Astrocyte of the hippocampus (primary cell): ENCODE measurements at regions not wholly inside any gene's neighbourhood (a gene's known extent, or its start where the extent isn't known, plus 50 kb on each side); places are given as distances from the start of the nearest gene placed in this dataset.

Experiments used
- DNase-seq: peaks from one replicate; pipeline ENCODE4 v3.0.0; 2011; ENCODE audit warnings: low read depth, low spot score

DNA sequence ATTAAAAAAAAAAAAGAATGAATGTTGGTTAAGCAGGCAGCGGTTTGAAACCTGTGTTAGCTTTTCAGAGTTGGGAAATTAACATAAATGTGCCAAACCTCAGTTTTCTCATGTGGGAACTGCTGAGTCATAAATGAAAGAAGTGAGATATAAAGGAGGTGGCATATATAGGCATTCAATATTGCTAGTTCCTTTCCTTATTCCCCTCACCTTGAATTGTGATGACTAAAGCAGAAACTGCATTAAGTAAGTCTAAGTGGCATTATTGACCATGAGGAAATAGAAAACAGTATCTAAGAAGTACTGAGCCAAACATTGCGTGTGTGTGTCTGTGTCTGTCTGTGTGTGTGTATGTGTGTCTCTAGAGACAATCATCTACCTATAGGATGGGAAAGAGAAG is 691.2 kb downstream of the TLR4 start:
- DNase-seq = peak; percentile 66

DNA sequence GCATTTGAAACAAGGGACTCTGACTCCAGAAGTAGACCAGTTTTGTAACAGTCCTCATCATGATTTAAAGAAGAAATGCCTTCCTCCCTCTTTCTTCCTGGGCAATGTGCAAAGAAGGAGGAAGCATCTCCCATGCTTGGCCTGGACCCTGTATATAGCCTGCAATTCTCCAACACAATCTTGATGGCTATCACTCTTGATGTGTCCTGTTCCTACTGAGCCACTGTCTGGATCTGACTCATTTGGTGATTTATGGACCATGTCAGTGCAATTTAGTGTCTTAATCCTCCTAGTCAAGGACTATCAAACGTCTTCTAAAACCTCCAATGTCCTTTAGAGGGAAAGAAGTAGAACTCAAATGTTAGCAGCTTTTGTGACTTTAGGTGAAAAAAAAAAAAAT is 697.3 kb downstream of the TLR4 start:
- no peak for DNase-seq

DNA sequence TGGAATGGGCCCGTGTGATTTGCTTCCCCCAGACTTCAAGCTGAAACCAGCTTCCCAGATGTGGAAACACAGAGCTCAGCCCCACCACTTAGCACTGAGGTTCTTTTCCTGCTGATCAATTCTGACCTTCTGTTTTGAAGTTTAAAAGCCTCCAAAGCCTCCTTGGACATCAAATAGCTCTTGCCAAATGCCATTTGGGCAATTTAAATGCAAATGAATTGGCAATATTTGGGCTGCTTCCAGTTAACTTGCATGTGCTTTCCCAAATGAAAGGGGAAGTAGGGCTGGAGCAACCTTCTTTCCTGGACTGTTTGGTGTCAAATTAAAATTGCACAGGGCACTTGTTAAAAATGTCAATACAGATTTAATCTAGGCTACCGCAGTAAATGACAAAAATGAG is 710.5 kb downstream of the TLR4 start:
- no peak for DNase-seq

DNA sequence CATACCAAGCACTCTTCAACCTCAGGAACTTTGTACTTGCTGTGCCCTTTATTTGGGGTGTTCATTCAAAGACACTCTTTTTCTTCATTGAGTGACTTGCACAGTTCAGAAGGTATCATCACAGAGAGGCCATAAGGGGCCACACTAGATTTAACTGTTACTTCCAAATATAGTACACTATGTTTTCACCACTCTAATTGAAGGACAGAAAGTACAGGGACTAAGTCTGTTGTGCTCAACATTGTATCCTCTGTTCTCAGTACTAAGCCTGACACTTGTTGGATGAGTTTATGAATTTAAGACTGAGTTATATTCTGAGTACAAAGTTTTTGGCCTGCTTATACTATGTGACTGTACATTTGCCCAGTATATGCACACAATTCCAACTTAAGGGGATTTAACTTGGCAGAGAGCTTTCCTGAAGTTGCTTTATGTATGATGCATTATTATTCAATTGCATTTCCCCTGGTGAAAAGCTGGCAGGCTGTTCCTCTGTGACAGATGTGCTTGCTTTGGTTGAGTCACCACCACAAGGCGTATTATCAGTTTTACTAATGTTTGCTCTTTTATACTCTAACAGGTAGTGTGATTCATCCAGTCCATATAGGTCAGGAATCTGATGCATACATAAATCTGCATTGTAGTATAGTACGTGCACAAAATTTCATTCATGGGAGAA is 714.8 kb downstream of the TLR4 start:
- peak; percentile 37 for DNase-seq

DNA sequence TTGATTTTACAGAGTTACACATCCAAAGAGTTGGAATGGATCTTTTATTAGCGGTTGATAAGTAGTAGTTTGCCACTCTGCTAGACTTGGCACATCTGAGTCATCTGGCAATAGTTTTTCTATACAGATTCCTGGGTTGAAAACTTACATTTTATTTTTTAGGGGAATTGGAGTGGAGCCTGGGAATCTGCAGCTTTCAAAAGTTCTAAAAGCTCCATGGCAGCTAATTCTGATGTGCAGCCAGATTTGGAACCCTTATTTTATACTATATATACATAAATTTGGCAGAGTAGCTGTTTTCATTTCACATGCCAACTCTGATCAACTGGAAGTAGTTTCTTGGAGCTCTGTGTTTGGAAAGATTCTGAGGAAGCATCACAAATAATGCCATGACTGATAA is 715.5 kb downstream of the TLR4 start:
- no peak for DNase-seq

DNA sequence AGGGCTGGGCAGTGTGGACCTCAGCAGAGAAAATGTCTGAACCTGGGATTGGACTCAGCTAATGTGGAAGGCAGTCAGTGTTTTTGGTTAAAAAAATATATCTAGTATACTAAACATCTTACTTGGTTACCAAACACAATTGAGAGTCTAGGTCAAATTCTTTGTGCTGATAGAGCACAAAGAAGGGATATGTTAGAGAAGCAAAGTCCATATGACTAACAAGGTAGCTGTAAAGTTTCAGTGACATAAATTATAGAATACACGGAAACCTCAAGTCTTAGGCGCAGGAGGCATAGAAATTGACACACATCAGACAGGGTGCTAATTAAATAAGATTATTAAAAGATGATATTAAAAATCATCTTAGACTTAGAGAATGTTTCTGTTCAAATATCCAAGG is 718.3 kb downstream of the TLR4 start:
- DNase-seq = no peak

DNA sequence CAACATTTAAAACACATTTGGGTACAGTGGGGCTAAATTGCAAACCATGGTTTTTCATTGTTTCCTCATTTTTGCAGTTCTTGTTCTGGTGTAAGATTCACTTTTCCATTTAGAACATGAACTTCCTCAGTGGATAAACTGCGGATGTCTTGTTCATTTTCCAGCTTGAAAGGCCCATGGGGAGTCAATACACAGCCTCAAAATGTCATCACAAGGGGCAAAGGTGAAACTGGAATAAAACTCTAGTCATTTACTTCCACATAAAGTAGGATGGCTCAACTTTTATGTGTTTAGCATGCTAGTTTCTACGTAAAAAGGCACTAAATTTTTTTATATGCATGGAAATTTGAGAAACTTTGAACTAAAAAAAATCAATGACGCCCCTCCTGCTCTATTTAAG is 718.8 kb downstream of the TLR4 start:
- no peak for DNase-seq

DNA sequence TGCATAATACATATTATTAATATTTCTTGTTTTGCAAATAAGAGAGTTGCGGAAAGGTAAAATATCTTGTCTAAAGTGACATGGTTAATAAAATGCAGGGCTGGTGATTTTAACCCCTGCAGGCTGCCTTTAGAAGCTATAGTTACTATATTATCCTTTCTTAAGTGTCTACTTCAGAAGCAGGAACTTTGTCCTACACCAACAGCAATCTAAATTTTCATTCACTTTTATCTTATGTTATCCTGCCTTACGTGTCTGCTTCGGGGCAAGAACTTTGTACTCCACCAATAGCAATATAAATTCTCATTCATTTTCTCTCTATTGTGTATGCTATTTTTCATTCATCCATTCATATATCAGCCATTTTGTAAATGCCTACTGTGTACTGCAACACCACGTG is 719.5 kb downstream of the TLR4 start:
- DNase-seq = no peak

DNA sequence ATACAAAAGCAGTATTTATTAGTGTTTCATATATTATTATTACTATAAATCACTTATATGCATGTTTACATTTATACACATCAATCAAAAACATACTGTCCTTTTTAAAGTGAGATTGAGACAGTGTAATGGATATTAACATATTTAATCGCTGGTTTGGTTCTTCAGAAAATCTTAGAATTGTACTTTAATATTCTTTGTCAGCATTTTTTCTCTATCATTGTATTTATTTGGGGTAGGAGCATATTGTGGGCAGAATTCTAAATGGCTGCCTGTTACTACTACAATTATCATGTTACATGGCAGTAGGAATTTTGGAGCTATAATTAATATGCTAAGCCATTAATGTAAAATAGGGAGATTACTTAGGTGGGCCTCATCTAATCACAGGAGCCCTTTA is 722.6 kb downstream of the TLR4 start:
- no peak for DNase-seq

DNA sequence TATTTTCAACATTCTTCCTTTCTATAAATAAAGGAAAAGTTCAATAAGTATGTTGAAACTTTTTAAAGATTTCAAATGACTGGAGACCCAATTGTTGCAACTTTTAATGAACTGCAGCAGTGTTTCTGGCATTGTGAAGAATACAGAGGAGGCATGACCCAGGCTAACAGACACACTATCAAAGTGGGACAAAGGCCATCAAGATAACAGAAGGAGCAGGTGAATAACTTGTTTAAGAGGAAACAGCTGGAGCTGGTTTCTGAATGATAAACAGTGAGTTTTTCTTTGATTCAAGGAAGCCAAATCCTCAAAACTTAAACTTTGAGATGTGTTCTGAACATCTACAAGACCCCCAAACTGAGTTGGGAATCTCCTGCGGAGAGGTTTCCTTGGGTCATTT is 734.6 kb downstream of the TLR4 start:
- DNase-seq = no peak

DNA sequence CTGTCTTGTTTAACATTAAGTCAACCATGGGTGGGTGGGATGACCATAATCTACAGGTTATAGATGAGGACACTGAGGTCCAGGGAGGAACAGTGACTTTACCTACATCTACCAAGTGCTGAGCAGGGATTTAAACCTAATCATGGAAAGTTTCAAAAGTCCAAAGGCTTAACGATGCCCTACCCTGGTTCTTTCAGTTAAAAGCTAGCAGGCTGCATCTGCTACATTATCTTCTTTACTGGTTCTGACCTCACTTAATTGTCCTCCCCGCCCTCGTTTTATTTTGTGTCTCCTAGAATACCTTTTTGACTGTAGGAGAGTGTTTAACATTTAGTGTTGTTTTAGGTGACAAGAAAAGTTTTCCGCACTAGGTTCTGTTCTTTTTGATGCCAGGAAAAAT is 735.2 kb downstream of the TLR4 start:
- DNase-seq = no peak

DNA sequence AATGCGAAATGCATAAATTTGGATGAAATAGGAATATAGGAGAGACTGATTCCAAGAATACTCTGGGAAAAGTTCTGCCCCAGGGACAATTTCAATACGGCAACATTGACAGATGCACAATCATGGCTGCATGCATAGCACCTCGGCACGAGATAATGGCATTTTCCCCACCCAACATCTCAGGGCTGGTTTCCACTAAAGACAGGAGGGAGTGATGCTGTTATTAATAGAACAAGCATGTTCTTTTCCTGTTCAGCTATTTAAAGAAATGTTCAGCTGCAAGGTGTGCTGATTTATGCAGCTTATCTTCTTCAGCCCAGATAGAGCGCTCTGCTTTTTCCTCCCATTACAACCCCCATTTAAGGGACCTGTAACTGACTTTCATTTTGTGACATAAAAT is 740.2 kb downstream of the TLR4 start:
- no peak for DNase-seq

DNA sequence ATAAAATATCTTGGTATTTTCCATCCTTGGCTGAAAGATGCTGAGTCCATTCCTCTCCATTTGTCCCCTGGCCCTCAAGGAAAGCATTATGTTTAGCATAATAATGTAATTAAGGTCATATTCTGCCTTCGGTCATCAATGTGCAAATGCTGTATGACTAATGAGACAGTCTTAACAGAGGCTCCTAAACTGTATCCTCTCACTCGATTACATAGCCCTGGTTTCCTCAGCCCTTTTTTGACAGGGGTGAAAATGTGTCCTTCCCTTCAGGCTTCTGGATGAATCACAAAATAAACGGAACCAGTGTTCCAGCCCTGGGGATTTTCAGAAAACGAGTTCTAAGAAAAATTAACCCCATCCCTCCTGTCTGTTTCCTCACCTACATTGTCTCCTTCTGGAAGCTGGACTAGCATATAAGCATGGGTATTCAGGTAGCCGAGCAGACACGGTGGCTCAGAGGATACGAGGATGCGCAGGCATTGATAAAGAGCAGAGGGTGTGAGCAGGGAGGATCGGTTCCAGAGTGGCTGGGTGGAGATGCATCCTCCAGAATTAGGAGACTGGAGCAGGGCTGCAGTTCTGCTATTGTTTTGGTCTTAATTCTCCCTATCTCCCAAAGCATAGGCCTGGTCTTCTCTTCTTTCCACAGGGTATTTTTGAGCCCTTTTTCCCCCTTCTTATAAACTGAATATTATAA is 742.9 kb downstream of the TLR4 start:
- no peak for DNase-seq

DNA sequence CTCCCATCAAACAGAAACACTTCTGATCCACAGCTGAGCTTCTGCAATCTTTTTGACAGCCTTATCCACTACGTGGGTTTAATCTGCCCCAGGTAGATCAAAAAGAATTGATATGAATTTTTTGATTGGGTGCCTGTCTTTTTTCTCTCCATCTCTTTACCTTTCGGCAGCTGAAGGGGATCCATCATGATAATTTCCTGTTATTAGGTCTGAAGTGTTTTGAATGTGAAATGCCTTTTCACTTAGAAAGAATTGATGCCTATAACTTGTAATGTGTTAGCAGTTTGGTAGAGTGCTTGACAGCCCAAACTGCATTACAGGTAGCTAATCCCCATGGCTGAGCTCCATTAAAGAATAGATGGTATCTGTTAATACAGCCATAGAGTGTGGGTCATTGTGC is 745.4 kb downstream of the TLR4 start:
- no peak for DNase-seq

DNA sequence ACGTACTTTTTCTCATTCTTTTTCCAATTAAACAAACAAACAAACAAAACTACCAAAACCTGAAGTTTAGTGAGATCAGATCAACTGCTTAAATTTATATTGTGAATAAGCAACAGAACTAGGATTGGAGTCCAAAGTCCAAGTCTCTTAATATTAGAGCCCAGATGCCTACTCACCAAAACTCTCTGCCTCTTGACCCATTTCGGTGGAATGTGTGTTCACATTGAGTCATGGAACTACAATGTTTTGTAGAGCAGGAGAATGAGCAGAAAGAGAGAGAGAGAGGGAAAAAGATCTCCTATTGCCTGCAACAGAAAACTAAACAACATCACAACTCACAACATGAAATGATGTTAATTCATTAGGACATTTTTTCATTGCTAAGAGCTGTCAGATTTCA is 751.1 kb downstream of the TLR4 start:
- no peak for DNase-seq

DNA sequence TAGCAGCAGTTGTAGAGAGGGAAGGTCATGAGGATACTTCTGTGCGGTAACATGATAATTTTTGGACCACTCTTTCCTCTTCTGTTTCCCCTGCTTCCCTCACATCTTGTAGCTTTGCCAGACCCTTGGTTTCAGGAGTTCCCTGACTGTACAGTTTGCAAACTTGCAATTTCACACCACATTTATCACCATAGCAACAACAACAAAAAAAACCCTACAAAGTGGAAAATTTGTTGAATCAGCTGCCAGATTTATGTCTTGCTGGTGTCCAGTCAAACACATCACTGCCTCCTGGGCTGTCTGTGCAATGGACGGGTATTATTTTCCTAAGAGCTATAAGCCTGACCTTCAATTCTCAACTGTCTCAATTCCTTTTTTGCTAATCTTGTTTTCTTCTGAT is 751.6 kb downstream of the TLR4 start:
- no peak for DNase-seq

DNA sequence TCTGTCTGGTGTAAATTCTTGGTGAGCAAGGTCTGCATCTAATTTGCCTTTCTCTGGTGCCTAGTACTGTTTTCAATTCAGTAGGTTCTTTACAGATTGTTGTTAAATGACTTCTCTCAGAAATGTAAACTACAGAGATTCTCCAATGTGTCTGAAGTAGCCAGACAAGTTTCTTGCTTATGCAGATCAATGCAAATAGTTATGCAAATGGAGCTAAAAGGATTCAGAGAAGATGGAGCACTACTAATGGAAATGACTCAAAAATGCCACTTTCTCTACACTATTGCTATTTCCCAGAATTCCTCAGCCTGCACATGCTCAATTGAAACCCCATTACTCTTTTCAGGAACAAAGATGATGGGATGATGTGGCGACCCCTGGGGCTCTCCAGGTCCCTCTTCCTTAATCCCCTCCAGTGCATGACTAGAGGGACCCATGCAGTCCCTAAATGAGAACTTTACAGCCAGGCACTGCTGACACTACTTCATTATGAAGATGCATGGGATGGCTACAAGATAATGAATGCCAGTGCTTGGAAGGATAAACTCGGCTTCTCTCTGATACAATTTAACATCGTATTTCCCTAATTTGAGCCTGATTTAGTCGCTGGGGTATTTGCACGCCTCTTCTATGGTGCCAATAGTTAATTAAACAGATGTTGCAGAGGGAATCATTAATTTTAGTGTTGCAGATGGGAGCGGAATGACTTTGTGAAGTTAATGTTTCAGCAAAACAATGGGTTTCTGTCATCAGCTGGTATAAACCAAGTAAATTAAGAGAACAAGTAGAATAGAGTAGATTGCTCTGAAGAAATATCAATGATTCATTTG is 753.2 kb downstream of the TLR4 start:
- no peak for DNase-seq

DNA sequence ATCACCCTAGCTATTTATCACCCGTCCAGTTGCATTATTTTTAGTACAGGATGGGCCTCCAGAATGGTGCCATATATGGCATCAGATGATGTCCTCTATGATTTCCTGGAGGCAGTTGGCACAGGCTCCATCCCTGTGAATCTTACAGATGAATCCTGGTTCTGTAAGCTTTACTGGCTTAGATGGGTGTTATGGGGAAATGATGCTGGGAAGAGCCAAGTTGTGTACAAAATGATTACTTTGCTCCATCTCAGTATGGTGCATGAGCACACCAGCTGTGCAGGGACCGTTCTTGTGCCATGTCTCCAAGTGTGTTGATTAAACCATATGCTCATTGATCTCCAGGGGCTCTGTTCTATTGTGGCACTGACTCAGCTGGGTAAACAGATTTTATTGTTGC is 755.7 kb downstream of the TLR4 start:
- no peak for DNase-seq

DNA sequence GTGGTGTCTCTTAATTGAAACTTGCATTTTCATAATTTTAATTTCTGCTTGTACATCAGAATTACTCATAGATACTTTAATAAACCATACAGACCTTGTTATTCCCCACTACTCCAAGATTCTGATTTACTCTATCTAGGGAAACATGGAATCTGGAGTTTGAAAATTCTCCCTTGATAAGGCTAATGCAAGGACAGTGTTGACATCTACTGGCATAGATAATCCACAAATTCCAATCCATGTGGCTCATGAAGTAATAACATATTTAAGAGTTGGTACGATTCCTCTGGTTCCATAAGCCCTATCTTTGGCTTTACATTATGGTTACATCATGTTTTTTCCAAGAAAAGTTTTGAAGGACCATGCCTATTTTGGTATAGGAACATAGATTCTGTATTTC is 759.2 kb downstream of the TLR4 start:
- no peak for DNase-seq

DNA sequence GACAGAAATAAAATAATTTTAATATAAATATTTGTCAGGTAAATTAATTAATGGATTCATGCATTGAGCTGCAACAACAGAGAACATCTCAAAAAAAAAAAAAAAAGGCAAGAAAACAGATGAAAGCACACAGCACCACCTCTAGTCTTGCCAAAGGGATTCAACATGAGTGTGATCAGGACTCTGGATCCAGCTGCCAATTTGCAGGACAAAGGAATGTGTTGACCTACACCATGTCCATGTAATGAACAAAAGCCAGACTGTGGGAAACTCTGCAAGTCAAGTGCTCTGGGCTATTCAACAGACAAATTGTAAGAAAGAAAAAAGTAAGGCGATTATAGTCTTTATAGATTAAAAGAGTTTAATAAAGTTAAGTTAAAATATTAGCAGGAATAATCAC is 769.3 kb downstream of the TLR4 start:
- no peak for DNase-seq

DNA sequence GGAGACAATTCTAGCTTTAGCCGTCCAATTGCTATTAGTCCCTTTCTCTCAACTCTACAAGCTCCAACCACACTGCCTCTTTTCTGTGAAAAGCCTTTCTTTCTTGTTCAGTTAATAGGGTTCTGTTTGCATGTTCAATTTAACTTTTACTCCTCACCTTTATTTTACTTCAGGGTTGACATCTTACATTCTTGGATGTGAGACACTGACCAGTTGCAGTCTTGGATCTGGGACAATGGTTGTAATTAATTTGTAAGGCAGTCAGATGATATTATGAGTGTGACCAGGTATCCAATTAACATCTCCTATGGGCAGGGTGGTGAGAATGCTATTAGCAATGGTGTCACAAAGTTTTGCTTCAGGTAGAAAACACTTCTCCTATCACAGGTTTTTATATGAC is 774.5 kb downstream of the TLR4 start:
- no peak for DNase-seq

DNA sequence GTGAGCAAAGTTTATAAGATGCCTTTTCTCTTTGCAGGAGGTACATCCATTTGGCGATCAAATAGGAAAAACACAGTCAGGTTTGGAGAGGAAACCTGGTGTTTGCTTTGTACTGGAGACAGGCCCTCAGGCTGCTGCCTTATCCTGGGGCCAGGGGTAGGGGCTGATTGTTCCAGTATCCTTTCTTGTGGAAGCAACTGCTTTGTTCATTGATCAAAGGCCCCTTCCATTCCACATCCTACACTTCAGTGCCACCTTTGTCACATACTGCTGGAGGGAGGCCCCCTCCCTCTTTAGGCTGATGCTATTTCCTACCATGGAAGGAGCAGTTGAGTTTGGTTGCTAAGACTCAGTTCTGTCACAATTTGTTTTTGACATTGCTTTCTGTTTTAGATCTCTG is 778.1 kb downstream of the TLR4 start:
- no peak for DNase-seq

DNA sequence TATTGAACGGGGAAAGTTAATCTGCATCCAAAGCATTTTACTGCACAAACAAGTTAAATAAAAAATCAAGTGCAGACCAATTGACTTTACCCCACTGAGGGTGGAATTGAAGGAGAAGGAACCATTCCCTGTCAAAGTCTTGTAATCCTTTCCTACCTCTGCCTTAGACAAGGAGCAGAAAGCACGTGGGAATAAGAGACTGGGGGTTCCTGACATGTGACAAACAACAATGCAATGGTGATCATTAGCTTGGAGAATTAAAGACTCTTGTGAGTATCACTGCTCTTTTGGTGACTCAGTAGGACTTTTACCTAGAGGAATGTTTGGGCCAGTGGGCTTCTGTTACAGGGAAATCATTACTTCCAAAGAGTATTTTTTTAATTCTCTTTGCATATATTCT is 779.5 kb downstream of the TLR4 start:
- DNase-seq = no peak
